ENCODE measurements at regions not wholly inside any gene's neighbourhood (a gene's known extent, or its start where the extent isn't known, plus 50 kb on each side); places are given as distances from the start of the nearest gene placed in this dataset.

- no peak for DNase-seq
- ATAC-seq = no peak
- no peaks in the 10 kb centered on the region for H3K4me1 ChIP-seq
- intact Hi-C loops (cut with DNase I) = no loop called here
- H3K27me3 ChIP-seq (ENCODE audit: low read depth) = no peaks in the 10 kb centered on the region
- H3K4me3 ChIP-seq = no peak overlapping the region
- no peaks in the 10 kb centered on the region for H3K36me3 ChIP-seq
- H3K9me3 ChIP-seq = peaks cover 17% of the 10 kb centered on the region
- H3K27ac ChIP-seq = no peak overlapping the region
- no peak for TF ChIP-seq CTCF (IDR thresholded peaks at IDR 0.05)
Measured at GRCh38 chr2:125224188-125224587, 1199.1 kb downstream of the CNTNAP5 start.

- no peak overlapping the region for H3K27ac ChIP-seq
- H3K4me3 ChIP-seq = no peak overlapping the region
- no peaks in the 10 kb centered on the region for H3K4me1 ChIP-seq
- DNase-seq (no peak), ATAC-seq (no peak)
- H3K27me3 ChIP-seq (ENCODE audit: low read depth) = no peaks in the 10 kb centered on the region
- H3K36me3 ChIP-seq = no peaks in the 10 kb centered on the region
- intact Hi-C loops (cut with DNase I) = no loop called here
- H3K9me3 ChIP-seq = peaks cover 15% of the 10 kb centered on the region
- no peak for TF ChIP-seq CTCF (IDR thresholded peaks at IDR 0.05)
Measured at GRCh38 chr2:125224830-125225229, 1199.7 kb downstream of the CNTNAP5 start.

- no peak for TF ChIP-seq CTCF (IDR thresholded peaks at IDR 0.05)
- no peaks in the 10 kb centered on the region for H3K27me3 ChIP-seq (ENCODE audit: low read depth)
- no peak for DNase-seq
- H3K4me3 ChIP-seq = no peak overlapping the region
- intact Hi-C loops (cut with DNase I) = no loop called here
- no peaks in the 10 kb centered on the region for H3K4me1 ChIP-seq
- no peaks in the 10 kb centered on the region for H3K36me3 ChIP-seq
- ATAC-seq = no peak
- no peak overlapping the region for H3K27ac ChIP-seq
- no peaks in the 10 kb centered on the region for H3K9me3 ChIP-seq
Measured at GRCh38 chr2:125227843-125228392, 1202.8 kb downstream of the CNTNAP5 start.

- H3K9me3 ChIP-seq = no peaks in the 10 kb centered on the region
- TF ChIP-seq CTCF (IDR thresholded peaks at IDR 0.05) = no peak
- intact Hi-C loops (cut with DNase I) = no loop called here
- H3K4me3 ChIP-seq = no peak overlapping the region
- no peaks in the 10 kb centered on the region for H3K36me3 ChIP-seq
- no peak for DNase-seq
- no peak for ATAC-seq
- no peak overlapping the region for H3K27ac ChIP-seq
- H3K4me1 ChIP-seq = no peaks in the 10 kb centered on the region
- no peaks in the 10 kb centered on the region for H3K27me3 ChIP-seq (ENCODE audit: low read depth)
Measured at GRCh38 chr2:125240870-125241269, 1215.8 kb downstream of the CNTNAP5 start.

- Histone ChIP-seq H3K36me3 (no peaks in the 10 kb centered on the region), H3K4me1 (no peaks in the 10 kb centered on the region), H3K4me3 (no peak overlapping the region), H3K27ac (no peak overlapping the region), H3K9me3 (no peaks in the 10 kb centered on the region), H3K27me3 (ENCODE audit: low read depth) (no peaks in the 10 kb centered on the region)
- intact Hi-C loops (cut with DNase I) = no loop called here
- DNase-seq = no peak
- ATAC-seq = no peak
- no peak for TF ChIP-seq CTCF (IDR thresholded peaks at IDR 0.05)
Measured at GRCh38 chr2:125243074-125243473, 1218.0 kb downstream of the CNTNAP5 start.

- H3K4me1 ChIP-seq = no peaks in the 10 kb centered on the region
- no peak for TF ChIP-seq CTCF (IDR thresholded peaks at IDR 0.05)
- H3K27ac ChIP-seq = no peak overlapping the region
- no peak overlapping the region for H3K4me3 ChIP-seq
- intact Hi-C loops (cut with DNase I) = no loop called here
- ATAC-seq (no peak), DNase-seq (no peak)
- no peaks in the 10 kb centered on the region for H3K27me3 ChIP-seq (ENCODE audit: low read depth)
- no peaks in the 10 kb centered on the region for H3K9me3 ChIP-seq
- no peaks in the 10 kb centered on the region for H3K36me3 ChIP-seq
Measured at GRCh38 chr2:125254010-125254409, 1228.9 kb downstream of the CNTNAP5 start.
